KOPT-K1 (cell line): ENCODE measurements at regions not wholly inside any gene's neighbourhood (a gene's known extent, or its start where the extent isn't known, plus 50 kb on each side); places are given as distances from the start of the nearest gene placed in this dataset.

Experiments used
- H3K27ac ChIP-seq: fragments of 200-600 bp; sonication (generic); 2 replicates; pipeline ENCODE4 v1.5.1; 2016; ENCODE audit warnings: antibody characterized with exemption, mild to moderate bottlenecking, low read depth, low read length; ENCODE audit not compliant: poor library complexity, severe bottlenecking
- H3K36me3 ChIP-seq: fragments of 200-600 bp; sonication (generic); 2 replicates; pipeline ENCODE4 v1.5.1; 2017; ENCODE audit warnings: antibody characterized with exemption, mild to moderate bottlenecking, low read length, moderate library complexity; ENCODE audit not compliant: insufficient read depth
- H3K9me3 ChIP-seq: fragments of 200-600 bp; sonication (generic); 2 replicates; pipeline ENCODE4 v1.5.1; 2017; ENCODE audit warnings: antibody characterized with exemption, low read length, mild to moderate bottlenecking; ENCODE audit not compliant: insufficient read depth, poor library complexity, severe bottlenecking

- no peak overlapping the region for H3K27ac ChIP-seq
- no peaks in the 10 kb centered on the region for H3K36me3 ChIP-seq
- no peaks in the 10 kb centered on the region for H3K9me3 ChIP-seq
Measured at GRCh38 chr2:176669398-176670174, 400.3 kb downstream of the MTX2 start.

GRCh38 chr2:176675271-176675949 is 406.2 kb downstream of the MTX2 start:
- no peak overlapping the region for H3K27ac ChIP-seq
- H3K9me3 ChIP-seq = no peaks in the 10 kb centered on the region
- no peaks in the 10 kb centered on the region for H3K36me3 ChIP-seq

GRCh38 chr2:176677746-176678265 is 408.6 kb downstream of the MTX2 start:
- H3K27ac ChIP-seq = no peak overlapping the region
- no peaks in the 10 kb centered on the region for H3K36me3 ChIP-seq
- H3K9me3 ChIP-seq = no peaks in the 10 kb centered on the region

GRCh38 chr2:176678571-176678970 is 409.3 kb downstream of the MTX2 start:
- H3K27ac ChIP-seq = no peak overlapping the region
- no peaks in the 10 kb centered on the region for H3K36me3 ChIP-seq
- H3K9me3 ChIP-seq = no peaks in the 10 kb centered on the region

GRCh38 chr2:176679061-176679669 is 409.9 kb downstream of the MTX2 start:
- Histone ChIP-seq H3K36me3 (no peaks in the 10 kb centered on the region), H3K27ac (no peak overlapping the region)

GRCh38 chr2:176680916-176681516 is 411.8 kb downstream of the MTX2 start:
- no peaks in the 10 kb centered on the region for H3K36me3 ChIP-seq
- H3K27ac ChIP-seq = no peak overlapping the region

More at GRCh38 chr2:176679061-176679669, 409.9 kb downstream of the MTX2 start:
- no peaks in the 10 kb centered on the region for H3K9me3 ChIP-seq

GRCh38 chr2:176681584-176682115 is 412.4 kb downstream of the MTX2 start:
- no peaks in the 10 kb centered on the region for H3K9me3 ChIP-seq
- H3K27ac ChIP-seq = no peak overlapping the region
- H3K36me3 ChIP-seq = no peaks in the 10 kb centered on the region

More at GRCh38 chr2:176680916-176681516, 411.8 kb downstream of the MTX2 start:
- no peaks in the 10 kb centered on the region for H3K9me3 ChIP-seq

- H3K9me3 ChIP-seq = no peaks in the 10 kb centered on the region
- H3K27ac ChIP-seq = no peak overlapping the region
- no peaks in the 10 kb centered on the region for H3K36me3 ChIP-seq
Measured at GRCh38 chr2:176682278-176682677, 413.0 kb downstream of the MTX2 start.

- Histone ChIP-seq H3K36me3 (no peaks in the 10 kb centered on the region), H3K9me3 (no peaks in the 10 kb centered on the region), H3K27ac (no peak overlapping the region)
Measured at GRCh38 chr2:176683618-176684111, 414.4 kb downstream of the MTX2 start.

GRCh38 chr2:176685908-176686307 is 416.7 kb downstream of the MTX2 start:
- no peaks in the 10 kb centered on the region for H3K36me3 ChIP-seq
- no peaks in the 10 kb centered on the region for H3K9me3 ChIP-seq
- H3K27ac ChIP-seq = no peak overlapping the region

- no peak overlapping the region for H3K27ac ChIP-seq
- no peaks in the 10 kb centered on the region for H3K9me3 ChIP-seq
Measured at GRCh38 chr2:176686328-176686727, 417.1 kb downstream of the MTX2 start.

GRCh38 chr2:176687342-176687741 is 418.1 kb downstream of the MTX2 start:
- Histone ChIP-seq H3K27ac (no peak overlapping the region), H3K36me3 (no peaks in the 10 kb centered on the region)

More at GRCh38 chr2:176686328-176686727, 417.1 kb downstream of the MTX2 start:
- no peaks in the 10 kb centered on the region for H3K36me3 ChIP-seq

GRCh38 chr2:176687944-176688343 is 418.7 kb downstream of the MTX2 start:
- H3K36me3 ChIP-seq = no peaks in the 10 kb centered on the region
- H3K27ac ChIP-seq = no peak overlapping the region
- no peaks in the 10 kb centered on the region for H3K9me3 ChIP-seq

More at GRCh38 chr2:176687342-176687741, 418.1 kb downstream of the MTX2 start:
- no peaks in the 10 kb centered on the region for H3K9me3 ChIP-seq

- Histone ChIP-seq H3K9me3 (no peaks in the 10 kb centered on the region), H3K27ac (no peak overlapping the region), H3K36me3 (no peaks in the 10 kb centered on the region)
Measured at GRCh38 chr2:176689711-176690110, 420.5 kb downstream of the MTX2 start.
